GM10248 (cell line): ENCODE measurements at regions not wholly inside any gene's neighbourhood (a gene's known extent, or its start where the extent isn't known, plus 50 kb on each side); places are given as distances from the start of the nearest gene placed in this dataset.

Experiments used
- CTCF ChIA-PET: fragments of 300-600 bp; sonication (Branson Sonifier 250); formaldehyde crosslinking; extraction: SDS; loops from one replicate; lab custom pipeline; 2021; ENCODE audit warnings: antibody characterized with exemption; lab: Yijun Ruan, JAX
- POLR2A ChIA-PET: fragments of 350-650 bp; sonication (Branson Sonifier 250); formaldehyde crosslinking; extraction: SDS; loops from one replicate; lab custom pipeline; 2020; ENCODE audit warnings: antibody characterized with exemption; lab: Yijun Ruan, JAX
- DNase-seq: peaks from one replicate; pipeline ENCODE4 v3.0.0; 2012; ENCODE audit errors: extremely low spot score
- TF ChIP-seq, protein P1 (sequence below): IDR thresholded peaks from 2 replicates; pipeline ENCODE4 v1.5.1; 2012; ENCODE audit warnings: mild to moderate bottlenecking, low read depth; ENCODE audit errors: extremely low read depth, missing control alignments, control extremely low read depth

DNA sequence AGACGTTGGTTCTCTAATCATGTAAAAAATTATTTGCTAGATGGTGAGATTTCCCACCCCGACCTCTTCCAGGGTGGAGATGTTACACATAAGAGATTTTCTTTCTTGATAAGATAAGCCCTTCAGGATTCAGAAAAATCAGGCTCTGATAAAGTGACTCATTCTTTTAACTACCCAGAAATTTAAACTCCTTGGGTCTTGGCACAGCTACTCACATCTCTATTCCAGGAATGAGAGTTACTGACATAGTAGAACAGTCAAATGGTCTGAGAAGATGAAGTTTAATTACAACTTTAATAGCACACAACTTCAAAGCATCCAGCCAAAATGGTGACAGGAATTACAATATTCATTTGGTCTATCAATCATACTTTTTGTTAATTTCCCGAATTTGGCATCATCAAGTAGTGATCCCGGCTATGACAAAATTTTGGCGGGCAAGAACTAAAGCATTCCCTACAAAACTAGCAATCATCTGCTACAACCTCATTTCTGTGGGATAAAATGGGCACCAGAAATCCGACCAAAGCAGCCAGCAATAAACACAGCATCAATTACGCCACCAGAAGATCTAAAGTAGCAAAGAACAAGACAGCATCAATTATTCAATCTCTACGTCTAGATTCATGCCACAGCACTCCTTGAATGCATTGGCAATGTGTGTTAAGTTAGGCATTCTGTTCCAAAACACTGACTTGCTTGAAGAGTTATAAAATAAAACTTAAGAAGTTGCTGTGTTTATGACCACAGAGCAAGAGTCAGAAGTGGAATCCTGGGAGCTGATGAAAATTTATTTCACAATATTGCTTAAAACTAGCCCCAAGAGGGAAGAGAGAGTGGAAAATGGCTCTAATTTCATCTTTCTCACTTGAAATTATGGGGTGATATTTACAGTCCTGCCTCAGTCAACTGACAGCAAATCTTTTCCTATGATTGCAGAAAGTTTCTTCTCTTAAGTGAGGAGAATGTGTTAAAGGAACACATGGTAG lies 565.7 kb upstream of the ANKRD30A start:
- CTCF ChIA-PET: no interaction called here

DNA sequence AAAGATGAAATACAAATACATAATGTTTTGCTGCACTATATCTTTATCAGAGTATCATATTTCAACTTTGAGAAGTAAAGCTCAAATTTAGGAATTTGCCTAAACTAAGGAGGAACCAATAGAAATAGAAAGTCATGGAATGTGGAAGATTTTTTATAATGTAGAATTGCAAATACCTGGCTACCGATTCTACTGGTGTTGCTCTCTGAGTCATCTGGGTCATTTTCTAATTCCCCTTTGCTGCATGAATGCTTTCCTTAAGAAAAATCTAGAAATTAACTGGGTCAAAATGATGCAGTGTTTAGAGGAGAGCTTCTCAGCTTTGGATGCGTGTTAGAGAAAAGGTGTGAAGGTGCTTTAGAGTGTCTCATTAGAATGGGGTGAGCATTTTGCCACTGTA lies 568.9 kb upstream of the ANKRD30A start:
- ChIA-PET POLR2A (no interaction called here), CTCF (no interaction called here)

More for the DNA sequence above, 565.7 kb upstream of the ANKRD30A start:
- DNase-seq: no peak
- TF ChIP-seq, protein P1, sequence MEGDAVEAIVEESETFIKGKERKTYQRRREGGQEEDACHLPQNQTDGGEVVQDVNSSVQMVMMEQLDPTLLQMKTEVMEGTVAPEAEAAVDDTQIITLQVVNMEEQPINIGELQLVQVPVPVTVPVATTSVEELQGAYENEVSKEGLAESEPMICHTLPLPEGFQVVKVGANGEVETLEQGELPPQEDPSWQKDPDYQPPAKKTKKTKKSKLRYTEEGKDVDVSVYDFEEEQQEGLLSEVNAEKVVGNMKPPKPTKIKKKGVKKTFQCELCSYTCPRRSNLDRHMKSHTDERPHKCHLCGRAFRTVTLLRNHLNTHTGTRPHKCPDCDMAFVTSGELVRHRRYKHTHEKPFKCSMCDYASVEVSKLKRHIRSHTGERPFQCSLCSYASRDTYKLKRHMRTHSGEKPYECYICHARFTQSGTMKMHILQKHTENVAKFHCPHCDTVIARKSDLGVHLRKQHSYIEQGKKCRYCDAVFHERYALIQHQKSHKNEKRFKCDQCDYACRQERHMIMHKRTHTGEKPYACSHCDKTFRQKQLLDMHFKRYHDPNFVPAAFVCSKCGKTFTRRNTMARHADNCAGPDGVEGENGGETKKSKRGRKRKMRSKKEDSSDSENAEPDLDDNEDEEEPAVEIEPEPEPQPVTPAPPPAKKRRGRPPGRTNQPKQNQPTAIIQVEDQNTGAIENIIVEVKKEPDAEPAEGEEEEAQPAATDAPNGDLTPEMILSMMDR: no peak
- POLR2A ChIA-PET: no interaction called here

DNA sequence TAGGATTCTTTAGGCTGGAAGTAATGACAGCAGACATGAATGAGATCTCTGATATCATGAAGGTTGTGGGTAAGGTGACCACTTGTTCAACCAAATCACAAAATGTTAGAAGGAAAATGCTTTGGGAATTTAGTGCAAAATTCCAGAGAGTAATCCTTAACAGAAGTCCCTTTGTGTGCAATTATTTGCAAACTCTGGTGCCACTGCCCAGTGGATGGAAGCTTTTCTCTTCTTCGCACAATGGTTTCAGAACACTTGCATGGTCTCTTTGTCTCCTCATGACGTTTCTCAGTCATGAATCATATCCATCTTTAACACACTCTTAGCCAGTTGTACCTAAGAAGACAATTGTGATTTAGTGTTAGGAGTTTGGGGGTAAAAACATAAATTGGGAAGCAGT lies 570.4 kb upstream of the ANKRD30A start:
- ChIA-PET POLR2A (no interaction called here), CTCF (no interaction called here)
- TF ChIP-seq, protein P1: no peak
- no peak for DNase-seq

More for the DNA sequence above, 568.9 kb upstream of the ANKRD30A start:
- no peak for DNase-seq
- TF ChIP-seq, protein P1: no peak

DNA sequence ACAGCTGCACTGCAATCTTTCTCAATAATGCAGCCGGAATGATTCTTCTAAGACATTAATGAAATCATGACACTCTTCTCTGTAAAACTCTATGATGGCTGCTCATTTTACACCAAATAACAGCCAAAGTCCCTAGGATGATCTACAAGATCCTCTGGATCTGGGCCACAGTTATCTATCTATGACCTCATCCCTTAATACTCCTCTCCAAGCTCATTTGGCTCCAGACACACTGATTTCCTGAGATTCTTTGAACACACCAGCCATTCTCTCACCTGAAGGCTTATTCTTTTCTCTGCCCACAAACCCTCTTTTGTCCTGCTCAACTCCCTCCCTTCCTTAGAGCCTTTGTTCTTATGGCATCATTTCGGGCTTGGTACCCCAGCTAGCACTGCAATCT lies 577.4 kb upstream of the ANKRD30A start:
- DNase-seq: no peak
- CTCF ChIA-PET: no interaction called here
- TF ChIP-seq, protein P1: no peak
- POLR2A ChIA-PET: no interaction called here

DNA sequence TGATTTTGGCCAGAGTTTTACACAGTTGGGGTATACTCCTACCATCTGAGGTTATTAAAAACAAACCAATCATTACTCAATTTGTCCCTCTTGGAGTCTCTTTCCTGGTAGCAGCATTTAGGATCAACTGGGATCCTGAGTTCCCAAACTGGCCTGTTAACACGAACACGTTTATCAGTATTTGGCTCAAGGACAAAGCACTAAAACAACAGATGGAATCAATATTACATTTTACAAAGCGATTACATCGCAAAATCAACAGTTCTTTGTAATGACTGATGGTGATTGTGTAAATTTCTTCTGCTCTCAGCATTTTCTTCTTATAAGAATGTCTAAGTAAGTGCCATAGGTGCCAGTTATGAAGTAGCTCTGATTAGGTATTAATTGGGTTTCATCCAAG lies 582.9 kb upstream of the ANKRD30A start:
- TF ChIP-seq, protein P1: no peak
- ChIA-PET CTCF (interaction anchor here (2.1 kb wide), 1 partner anchor 16 kb away, joined by 5 read pairs; no protein-coding TSS in a partner anchor), POLR2A (no interaction called here)
- no peak for DNase-seq

DNA sequence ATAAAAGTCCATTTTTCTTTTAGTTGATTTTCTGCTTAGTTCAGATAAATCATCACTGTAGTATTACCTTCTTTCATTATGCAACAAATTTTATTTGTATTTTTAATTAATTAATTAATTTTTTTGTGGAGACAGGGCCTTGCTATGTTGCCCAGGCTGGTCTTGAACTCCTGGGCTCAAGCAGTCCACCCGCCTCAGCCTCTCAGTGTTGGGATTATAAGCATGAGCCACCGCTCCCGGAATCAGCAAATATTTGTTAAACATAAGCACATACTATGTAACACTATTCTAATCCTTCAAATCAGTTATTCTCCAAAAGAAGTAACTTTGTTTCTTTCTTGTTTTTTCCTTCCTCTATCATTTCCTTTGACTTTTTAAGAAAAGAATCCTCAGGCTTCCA lies 584.8 kb upstream of the ANKRD30A start:
- DNase-seq: no peak
- POLR2A ChIA-PET: no interaction called here
- CTCF ChIA-PET: no interaction called here
- TF ChIP-seq, protein P1: no peak
